ENCODE measurements at regions not wholly inside any gene's neighbourhood (a gene's known extent, or its start where the extent isn't known, plus 50 kb on each side); places are given as distances from the start of the nearest gene placed in this dataset.

DNA sequence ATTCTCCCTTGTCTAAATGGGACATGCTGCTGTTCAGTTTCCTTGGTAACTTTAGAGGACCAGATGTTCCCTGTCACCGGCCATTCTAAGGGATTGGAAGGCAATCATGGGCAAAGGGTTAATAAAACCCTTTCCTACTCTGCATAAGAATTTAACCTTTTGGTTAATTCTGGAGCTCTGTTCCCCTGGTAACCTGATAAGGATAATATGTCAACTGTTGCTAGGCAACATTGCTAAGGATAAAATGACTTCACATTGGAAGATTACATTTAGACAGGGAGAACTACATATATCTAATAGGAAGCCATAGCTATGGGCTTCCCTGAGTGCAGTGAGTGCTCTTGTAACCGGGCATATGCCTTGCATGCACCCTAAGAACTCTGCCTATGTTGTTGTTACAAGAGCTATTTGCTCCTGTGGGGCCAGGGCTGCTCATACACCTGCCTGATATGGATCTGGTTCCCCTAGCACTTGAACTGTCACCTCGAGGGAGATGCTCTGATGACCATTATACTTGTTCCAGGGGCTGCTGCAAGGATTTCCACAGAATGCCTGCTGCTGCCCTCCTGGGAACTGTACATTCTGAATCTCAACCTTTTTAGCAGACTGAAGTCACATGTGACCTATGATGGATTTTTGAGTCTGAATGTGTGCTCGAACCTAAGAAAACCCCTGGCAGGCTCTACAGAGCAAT lies 326.3 kb upstream of the PDZRN3 start:
- TF ChIP-seq POLR2AphosphoS5 (IDR thresholded peaks at IDR 0.05; ENCODE audit: insufficient read depth in 1 of 2, low read depth in 1 of 2) = no peak
- no peak for TF ChIP-seq POLR2A (IDR thresholded peaks at IDR 0.05)
- TF ChIP-seq, protein P1, sequence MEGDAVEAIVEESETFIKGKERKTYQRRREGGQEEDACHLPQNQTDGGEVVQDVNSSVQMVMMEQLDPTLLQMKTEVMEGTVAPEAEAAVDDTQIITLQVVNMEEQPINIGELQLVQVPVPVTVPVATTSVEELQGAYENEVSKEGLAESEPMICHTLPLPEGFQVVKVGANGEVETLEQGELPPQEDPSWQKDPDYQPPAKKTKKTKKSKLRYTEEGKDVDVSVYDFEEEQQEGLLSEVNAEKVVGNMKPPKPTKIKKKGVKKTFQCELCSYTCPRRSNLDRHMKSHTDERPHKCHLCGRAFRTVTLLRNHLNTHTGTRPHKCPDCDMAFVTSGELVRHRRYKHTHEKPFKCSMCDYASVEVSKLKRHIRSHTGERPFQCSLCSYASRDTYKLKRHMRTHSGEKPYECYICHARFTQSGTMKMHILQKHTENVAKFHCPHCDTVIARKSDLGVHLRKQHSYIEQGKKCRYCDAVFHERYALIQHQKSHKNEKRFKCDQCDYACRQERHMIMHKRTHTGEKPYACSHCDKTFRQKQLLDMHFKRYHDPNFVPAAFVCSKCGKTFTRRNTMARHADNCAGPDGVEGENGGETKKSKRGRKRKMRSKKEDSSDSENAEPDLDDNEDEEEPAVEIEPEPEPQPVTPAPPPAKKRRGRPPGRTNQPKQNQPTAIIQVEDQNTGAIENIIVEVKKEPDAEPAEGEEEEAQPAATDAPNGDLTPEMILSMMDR (IDR thresholded peaks at IDR 0.05) = no peak
- H3K27ac ChIP-seq = no peak overlapping the region
- H3K4me3 ChIP-seq = no peak overlapping the region
- no peaks in the 10 kb centered on the region for H3K9me3 ChIP-seq
- H3K36me3 ChIP-seq = no peaks in the 10 kb centered on the region
- no peak for DNase-seq (ENCODE audit: extremely low spot score in 2 of 2)
- H3K4me1 ChIP-seq = no peaks in the 10 kb centered on the region
- H3K27me3 ChIP-seq = no peaks in the 10 kb centered on the region
- intact Hi-C loops (cut with DNase I) = no loop called here

DNA sequence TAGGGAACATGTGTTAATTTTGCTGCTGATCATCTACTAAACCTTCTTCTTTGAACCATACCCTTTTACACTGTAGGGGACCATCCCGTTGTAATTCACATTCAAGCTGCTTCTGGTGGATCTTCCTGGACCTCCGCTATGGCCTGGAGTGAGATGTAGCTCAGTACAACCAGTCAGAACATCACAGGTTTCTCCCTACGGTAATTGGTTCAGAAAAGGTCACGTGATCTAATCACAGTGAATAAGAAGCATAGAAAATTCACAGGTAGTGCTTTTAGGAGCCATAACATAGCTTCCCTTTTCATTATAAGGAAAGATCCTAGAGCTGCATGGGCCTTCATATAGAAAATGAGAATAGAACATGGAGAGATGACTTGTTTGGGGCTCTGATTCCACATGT lies 320.8 kb upstream of the PDZRN3 start:
- H3K36me3 ChIP-seq = no peaks in the 10 kb centered on the region

DNA sequence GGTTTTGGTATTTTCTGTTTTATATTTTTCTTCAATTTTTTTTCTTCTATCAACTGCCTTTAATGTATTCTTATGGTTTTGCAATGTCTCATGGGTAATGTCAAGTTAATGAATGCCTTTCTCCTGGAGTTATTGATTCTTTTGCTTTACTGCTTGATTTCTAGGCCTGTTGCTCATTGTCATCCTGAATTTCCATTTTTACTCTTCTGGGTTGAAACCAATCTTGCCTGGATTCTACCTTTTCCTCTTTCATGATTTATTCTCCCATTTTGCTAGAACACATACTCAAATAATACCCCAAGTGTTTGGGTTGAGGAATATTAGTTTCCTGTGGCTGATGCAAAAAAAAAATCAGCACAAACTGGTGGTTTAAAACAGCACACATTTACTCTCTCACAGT lies 315.2 kb upstream of the PDZRN3 start:
- TF ChIP-seq POLR2A (IDR thresholded peaks at IDR 0.05) (no peak), POLR2AphosphoS5 (IDR thresholded peaks at IDR 0.05; ENCODE audit: insufficient read depth in 1 of 2, low read depth in 1 of 2) (no peak)
- TF ChIP-seq, protein P1 (IDR thresholded peaks at IDR 0.05) = no peak
- no peak overlapping the region for H3K27ac ChIP-seq
- DNase-seq (ENCODE audit: extremely low spot score in 2 of 2) = no peak
- H3K9me3 ChIP-seq = no peaks in the 10 kb centered on the region
- H3K27me3 ChIP-seq = no peaks in the 10 kb centered on the region
- intact Hi-C loops (cut with DNase I) = no loop called here
- no peaks in the 10 kb centered on the region for H3K4me1 ChIP-seq
- H3K36me3 ChIP-seq = no peaks in the 10 kb centered on the region
- H3K4me3 ChIP-seq = no peak overlapping the region

More for the DNA sequence above, 320.8 kb upstream of the PDZRN3 start:
- Histone ChIP-seq H3K27me3 (no peaks in the 10 kb centered on the region), H3K4me3 (no peak overlapping the region), H3K9me3 (no peaks in the 10 kb centered on the region), H3K4me1 (no peaks in the 10 kb centered on the region), H3K27ac (no peak overlapping the region)
- no peak for DNase-seq (ENCODE audit: extremely low spot score in 2 of 2)
- TF ChIP-seq POLR2A (IDR thresholded peaks at IDR 0.05) (no peak), POLR2AphosphoS5 (IDR thresholded peaks at IDR 0.05; ENCODE audit: insufficient read depth in 1 of 2, low read depth in 1 of 2) (no peak)
- TF ChIP-seq, protein P1 (IDR thresholded peaks at IDR 0.05) = no peak
- intact Hi-C loops (cut with DNase I) = no loop called here

DNA sequence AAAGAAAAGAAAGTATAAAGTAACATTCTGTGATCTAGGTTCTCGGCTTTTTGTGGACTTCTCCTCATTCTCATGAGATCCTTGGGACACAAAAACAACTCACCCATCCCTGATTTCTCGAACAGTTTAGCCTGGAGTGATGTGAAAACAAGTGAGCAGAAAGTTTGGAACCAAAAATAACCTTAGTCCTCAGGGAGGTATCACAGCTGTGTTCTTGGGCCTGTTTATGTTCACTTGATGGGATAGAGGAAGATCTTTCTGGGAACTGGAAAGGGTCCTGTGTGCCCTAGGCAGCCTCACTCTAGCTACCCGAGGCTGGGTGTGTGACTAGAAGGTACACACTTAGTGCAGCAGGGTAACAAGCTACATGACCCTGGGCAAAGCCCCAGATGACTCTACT lies 308.8 kb upstream of the PDZRN3 start:
- Histone ChIP-seq H3K36me3 (no peaks in the 10 kb centered on the region), H3K4me1 (no peaks in the 10 kb centered on the region), H3K9me3 (no peaks in the 10 kb centered on the region), H3K27me3 (no peaks in the 10 kb centered on the region), H3K4me3 (no peak overlapping the region), H3K27ac (no peak overlapping the region)
- no peak for DNase-seq (ENCODE audit: extremely low spot score in 2 of 2)
- TF ChIP-seq, protein P1 (IDR thresholded peaks at IDR 0.05) = no peak
- TF ChIP-seq POLR2A (IDR thresholded peaks at IDR 0.05) (no peak), POLR2AphosphoS5 (IDR thresholded peaks at IDR 0.05; ENCODE audit: insufficient read depth in 1 of 2, low read depth in 1 of 2) (no peak)
- intact Hi-C loops (cut with DNase I) = no loop called here

DNA sequence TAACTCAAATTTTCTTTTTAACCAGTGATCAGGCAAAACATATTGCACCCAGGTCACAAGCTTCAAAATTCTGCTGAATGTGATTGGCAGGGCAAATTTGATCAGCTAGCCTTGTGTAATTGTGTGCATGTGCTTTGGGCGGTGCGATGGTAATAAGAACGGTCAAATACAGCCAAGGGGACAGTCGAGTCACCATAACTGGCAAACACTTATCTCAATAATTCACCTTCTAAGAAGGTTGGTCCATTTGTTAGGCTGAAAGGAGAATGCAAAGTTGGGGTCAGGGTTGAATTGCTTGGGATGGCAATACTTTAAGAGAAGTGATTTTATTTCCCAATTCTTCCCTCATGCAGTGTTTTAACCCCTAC lies 302.4 kb upstream of the PDZRN3 start:
- no peak for TF ChIP-seq POLR2A (IDR thresholded peaks at IDR 0.05)
- TF ChIP-seq, protein P1 (IDR thresholded peaks at IDR 0.05) = no peak
- TF ChIP-seq POLR2AphosphoS5 (IDR thresholded peaks at IDR 0.05; ENCODE audit: insufficient read depth in 1 of 2, low read depth in 1 of 2) = no peak
- H3K9me3 ChIP-seq = no peaks in the 10 kb centered on the region
- H3K27ac ChIP-seq = no peak overlapping the region
- H3K36me3 ChIP-seq = no peaks in the 10 kb centered on the region
- H3K4me3 ChIP-seq = no peak overlapping the region
- no peaks in the 10 kb centered on the region for H3K4me1 ChIP-seq
- DNase-seq (ENCODE audit: extremely low spot score in 2 of 2) = no peak
- H3K27me3 ChIP-seq = no peaks in the 10 kb centered on the region
- intact Hi-C loops (cut with DNase I) = no loop called here

All from vagina (tissue), 2 donors.